HEK293 (cell line): ENCODE measurements at regions not wholly inside any gene's neighbourhood (a gene's known extent, or its start where the extent isn't known, plus 50 kb on each side); places are given as distances from the start of the nearest gene placed in this dataset.

Source experiments
- CTCF ChIP-seq: fragments of 450-650 bp; formaldehyde crosslinking; IDR thresholded peaks from 2 replicates; pipeline ENCODE4 v1.5.1; 2016; ENCODE audit warnings: missing biosample characterization, missing genetic modification characterization
- MYNN ChIP-seq: fragments of 450-650 bp; formaldehyde crosslinking; IDR thresholded peaks from 2 replicates; pipeline ENCODE4 v1.5.1; 2016; ENCODE audit warnings: missing biosample characterization, missing genetic modification characterization, borderline replicate concordance
- ZNF580 ChIP-seq: fragments of 450-650 bp; formaldehyde crosslinking; IDR thresholded peaks from 2 replicates; pipeline ENCODE4 v1.5.1; 2016; ENCODE audit warnings: missing biosample characterization, missing genetic modification characterization
- ZNF776 ChIP-seq: fragments of 450-650 bp; formaldehyde crosslinking; IDR thresholded peaks from 2 replicates; pipeline ENCODE4 v1.5.0; 2017; ENCODE audit warnings: missing biosample characterization, missing genetic modification characterization, borderline replicate concordance
- ZSCAN18 ChIP-seq: fragments of 450-650 bp; formaldehyde crosslinking; IDR thresholded peaks from 2 replicates; pipeline ENCODE4 v1.5.1; 2016; ENCODE audit warnings: missing biosample characterization, missing genetic modification characterization

GRCh38 chr6:53725791-53726575 is 60.4 kb upstream of the KLHL31 start:
- no peak for TF ChIP-seq ZNF776
- no peak for TF ChIP-seq MYNN (tag by site-specific recombination)
- TF ChIP-seq CTCF (tag by site-specific recombination), result peak; percentile 82
- no peak for TF ChIP-seq ZSCAN18 (tag by site-specific recombination)
- no peak for TF ChIP-seq ZNF580 (tag by site-specific recombination)
